ENCODE measurements at regions not wholly inside any gene's neighbourhood (a gene's known extent, or its start where the extent isn't known, plus 50 kb on each side); places are given as distances from the start of the nearest gene placed in this dataset.
"Not testable (repeated sequence)": the region's sequence is repeated elsewhere in the genome, so short reads cannot be mapped to it uniquely, and the experiment has no call there.

- no peak for TF ChIP-seq CTCF (IDR thresholded peaks at IDR 0.05; ENCODE audit: low read depth, low read length)
- H3K4me3 ChIP-seq (ENCODE audit: low read depth, low read length): no peak overlapping the region
These were observed 160.8 kb downstream of the MYCN start for GRCh38 chr2:16101196-16101595.

- no peak overlapping the region for H3K4me3 ChIP-seq (ENCODE audit: low read depth, low read length)
- no peak for TF ChIP-seq CTCF (IDR thresholded peaks at IDR 0.05; ENCODE audit: low read depth, low read length)
These were observed 159.7 kb downstream of the MYCN start for GRCh38 chr2:16100006-16100405.

- TF ChIP-seq CTCF (IDR thresholded peaks at IDR 0.05; ENCODE audit: low read depth, low read length): no peak
- no peak overlapping the region for H3K4me3 ChIP-seq (ENCODE audit: low read depth, low read length)
These were observed 159.0 kb downstream of the MYCN start for GRCh38 chr2:16099326-16099725.

GRCh38 chr2:16096962-16097361, 156.6 kb downstream of the MYCN start:
- H3K4me3 ChIP-seq (ENCODE audit: low read depth, low read length): no peak overlapping the region
- TF ChIP-seq CTCF (IDR thresholded peaks at IDR 0.05; ENCODE audit: low read depth, low read length): no peak

GRCh38 chr2:16095483-16095882, 155.1 kb downstream of the MYCN start:
- not testable (repeated sequence) for H3K4me3 ChIP-seq (ENCODE audit: low read depth, low read length)

GRCh38 chr2:16094811-16095210, 154.5 kb downstream of the MYCN start:
- H3K4me3 ChIP-seq (ENCODE audit: low read depth, low read length): no peak overlapping the region

GRCh38 chr2:16093639-16094529, 153.5 kb downstream of the MYCN start:
- H3K4me3 ChIP-seq (ENCODE audit: low read depth, low read length): no peak overlapping the region
- TF ChIP-seq CTCF (IDR thresholded peaks at IDR 0.05; ENCODE audit: low read depth, low read length): no peak

More at GRCh38 chr2:16094811-16095210, 154.5 kb downstream of the MYCN start:
- TF ChIP-seq CTCF (IDR thresholded peaks at IDR 0.05; ENCODE audit: low read depth, low read length): no peak
